ENCODE measurements at regions not wholly inside any gene's neighbourhood (a gene's known extent, or its start where the extent isn't known, plus 50 kb on each side); places are given as distances from the start of the nearest gene placed in this dataset.

DNA sequence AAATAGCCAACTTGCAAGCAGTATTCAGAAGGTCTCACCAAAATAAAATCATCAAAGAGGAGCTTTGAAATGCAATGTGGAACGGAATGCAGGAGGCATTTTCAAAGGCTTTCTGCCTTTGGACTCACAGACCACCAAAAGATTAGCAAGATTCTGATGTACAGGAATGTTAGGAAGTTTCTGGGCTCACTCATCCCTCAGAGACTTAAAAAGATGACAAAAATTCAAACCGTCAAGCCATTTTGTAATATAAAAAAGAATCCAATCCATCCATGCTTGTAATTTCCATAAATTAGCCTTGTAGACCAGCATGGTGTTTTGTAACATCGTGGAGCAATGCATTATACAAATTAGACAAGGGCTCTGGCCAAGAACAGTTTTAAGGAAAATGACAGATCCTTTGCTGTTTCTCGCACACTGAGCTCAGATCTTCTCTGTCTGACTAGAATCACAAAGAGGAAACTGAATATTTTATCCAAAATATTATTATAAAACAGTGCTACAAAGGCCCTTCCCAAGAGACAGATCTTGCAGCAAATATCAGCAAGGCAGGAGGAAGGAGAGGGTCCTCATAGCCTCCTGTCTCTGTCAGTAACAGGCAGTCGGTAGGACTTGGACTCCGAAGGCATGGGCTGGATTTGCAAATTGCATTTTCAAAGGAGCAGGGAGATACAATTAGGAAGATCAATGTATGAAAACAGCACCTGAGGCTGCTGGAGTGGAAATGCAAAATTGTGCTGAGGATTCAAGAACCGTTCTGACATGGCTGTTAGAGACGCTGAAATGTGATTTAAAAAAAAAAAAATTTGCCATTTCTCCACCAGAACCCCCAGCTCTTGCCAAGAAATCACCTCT is 57.4 kb upstream of the NRP1 start:
- Mint-ChIP-seq H3K27me3 (ENCODE audit: insufficient read depth) (peaks cover 4% of the 10 kb centered on the region), H3K36me3 (ENCODE audit: low read depth) (no peaks in the 10 kb centered on the region), H3K9me3 (no peaks in the 10 kb centered on the region), H3K4me3 (no peak overlapping the region), H3K27ac (no peak overlapping the region), H3K4me1 (ENCODE audit: low read depth) (no peaks in the 10 kb centered on the region)
- intact Hi-C loops (cut with micrococcal nuclease): no loop called here
- no peak for DNase-seq (ENCODE audit: low spot score)

DNA sequence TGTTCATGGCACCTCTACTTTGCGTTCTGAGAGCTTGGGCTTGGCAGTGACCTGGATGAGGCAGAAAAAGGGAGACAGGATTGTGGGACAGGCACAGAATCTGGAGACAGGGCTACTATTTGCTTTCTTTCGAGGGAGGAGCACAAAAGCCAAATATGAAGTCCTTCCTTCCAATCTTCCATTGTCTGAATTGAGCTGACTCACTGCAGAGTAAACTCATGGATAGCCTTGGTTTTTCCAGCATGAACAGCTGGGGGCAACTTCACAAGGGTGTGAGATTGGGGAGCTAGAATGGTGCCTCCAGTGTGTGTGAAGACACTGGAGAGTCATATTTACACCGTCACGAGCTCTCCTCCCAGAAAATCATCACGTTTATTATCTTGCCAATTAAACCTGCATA is 55.6 kb upstream of the NRP1 start:
- Mint-ChIP-seq H3K9me3 (no peaks in the 10 kb centered on the region), H3K27me3 (ENCODE audit: insufficient read depth) (peaks cover 4% of the 10 kb centered on the region), H3K36me3 (ENCODE audit: low read depth) (no peaks in the 10 kb centered on the region), H3K4me1 (ENCODE audit: low read depth) (no peaks in the 10 kb centered on the region), H3K4me3 (no peak overlapping the region), H3K27ac (no peak overlapping the region)
- intact Hi-C loops (cut with micrococcal nuclease): no loop called here
- no peak for DNase-seq (ENCODE audit: low spot score)

DNA sequence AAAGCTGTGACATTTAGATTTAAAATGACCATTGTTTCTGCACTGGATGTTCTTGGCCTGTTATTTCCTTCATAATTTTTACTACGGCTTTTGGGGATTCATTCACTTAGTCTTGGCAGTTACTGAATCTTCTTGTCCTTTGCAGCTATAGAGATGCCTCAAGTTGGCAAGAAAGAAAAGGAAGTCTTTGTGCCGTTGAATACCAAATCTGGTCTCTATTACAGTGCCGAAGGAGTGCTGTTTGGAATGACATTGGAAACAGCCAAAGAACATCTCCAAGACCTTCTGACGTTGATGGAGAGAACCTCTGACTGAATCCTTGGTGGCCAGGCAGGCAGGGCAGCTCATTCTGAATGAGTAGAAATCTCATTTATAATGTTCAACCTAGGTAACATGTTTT is 54.3 kb upstream of the NRP1 start:
- Mint-ChIP-seq H3K4me3 (no peak overlapping the region), H3K4me1 (ENCODE audit: low read depth) (no peaks in the 10 kb centered on the region), H3K36me3 (ENCODE audit: low read depth) (no peaks in the 10 kb centered on the region), H3K27ac (no peak overlapping the region), H3K9me3 (no peaks in the 10 kb centered on the region), H3K27me3 (ENCODE audit: insufficient read depth) (peaks cover 4% of the 10 kb centered on the region)
- no peak for DNase-seq (ENCODE audit: low spot score)
- intact Hi-C loops (cut with micrococcal nuclease): no loop called here

DNA sequence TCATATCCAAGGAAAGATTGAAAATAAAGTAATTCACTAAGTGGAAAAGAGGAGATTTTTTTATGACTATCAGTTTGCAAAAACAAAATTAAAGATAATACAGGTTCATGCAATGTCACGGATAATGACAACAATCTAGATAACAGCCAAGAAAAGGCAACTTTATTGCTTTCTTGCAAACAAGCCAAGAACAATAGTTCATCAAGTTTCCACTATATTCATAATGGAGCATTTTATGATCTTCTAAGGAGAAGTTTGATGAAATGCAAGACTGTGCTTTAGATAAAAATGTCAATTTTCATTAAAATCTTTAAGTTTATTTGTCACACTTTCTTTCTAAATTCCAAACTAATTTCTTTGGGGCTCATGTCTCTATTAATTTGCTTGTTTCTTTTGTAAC is 53.9 kb upstream of the NRP1 start:
- peaks cover 4% of the 10 kb centered on the region for H3K27me3 Mint-ChIP-seq (ENCODE audit: insufficient read depth)
- no peaks in the 10 kb centered on the region for H3K36me3 Mint-ChIP-seq (ENCODE audit: low read depth)
- H3K4me3 Mint-ChIP-seq: no peak overlapping the region
- intact Hi-C loops (cut with micrococcal nuclease): no loop called here
- no peaks in the 10 kb centered on the region for H3K9me3 Mint-ChIP-seq
- no peak overlapping the region for H3K27ac Mint-ChIP-seq
- DNase-seq (ENCODE audit: low spot score): no peak
- no peaks in the 10 kb centered on the region for H3K4me1 Mint-ChIP-seq (ENCODE audit: low read depth)

DNA sequence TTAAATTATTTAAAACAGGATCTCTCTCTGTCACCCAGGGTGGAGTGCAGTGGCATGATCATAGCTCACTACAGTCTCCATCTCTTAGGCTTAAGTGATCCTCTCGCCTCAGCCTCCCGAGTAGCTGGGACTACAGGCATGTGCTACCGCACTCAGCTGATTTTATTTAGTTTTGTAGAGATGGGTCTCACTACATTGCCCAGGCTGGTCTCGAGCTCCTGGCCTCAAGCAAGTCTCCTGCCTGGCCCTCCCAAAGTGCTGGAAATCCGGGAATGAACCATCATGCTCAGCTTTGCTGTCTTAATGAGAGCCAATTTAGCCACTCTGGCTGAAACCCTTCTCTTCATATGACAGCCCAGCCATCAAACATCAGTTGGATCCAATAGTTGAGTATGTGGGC is 53.3 kb upstream of the NRP1 start:
- intact Hi-C loops (cut with micrococcal nuclease): no loop called here
- H3K4me1 Mint-ChIP-seq (ENCODE audit: low read depth): no peaks in the 10 kb centered on the region

DNA sequence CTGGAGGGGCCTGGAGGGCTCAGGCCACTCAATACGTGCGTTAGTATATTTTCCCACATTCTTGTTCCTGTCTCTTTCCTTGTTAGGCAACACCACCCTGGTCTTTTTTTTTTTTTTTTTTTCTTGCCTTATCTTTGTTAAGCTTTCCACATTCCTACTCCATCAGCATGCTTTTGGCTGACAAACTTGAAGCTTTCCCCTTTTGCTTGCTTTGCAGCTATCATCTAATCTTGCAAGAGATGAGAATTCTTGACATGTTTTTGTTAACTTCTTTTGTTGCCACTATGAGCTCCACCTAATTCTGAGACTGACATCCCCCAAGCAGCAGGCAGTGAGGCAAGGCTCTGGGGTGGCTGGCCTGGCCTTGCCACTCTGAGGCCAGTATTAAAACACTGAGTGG is 52.5 kb upstream of the NRP1 start:
- intact Hi-C loops (cut with micrococcal nuclease): no loop called here
- Mint-ChIP-seq H3K9me3 (no peaks in the 10 kb centered on the region), H3K36me3 (ENCODE audit: low read depth) (no peaks in the 10 kb centered on the region), H3K4me3 (no peak overlapping the region), H3K4me1 (ENCODE audit: low read depth) (no peaks in the 10 kb centered on the region), H3K27ac (no peak overlapping the region), H3K27me3 (ENCODE audit: insufficient read depth) (peaks cover 9% of the 10 kb centered on the region)
- DNase-seq (ENCODE audit: low spot score): no peak

More for the DNA sequence above, 53.3 kb upstream of the NRP1 start:
- no peak for DNase-seq (ENCODE audit: low spot score)
- Mint-ChIP-seq H3K4me3 (no peak overlapping the region), H3K27ac (no peak overlapping the region), H3K36me3 (ENCODE audit: low read depth) (no peaks in the 10 kb centered on the region), H3K9me3 (no peaks in the 10 kb centered on the region), H3K27me3 (ENCODE audit: insufficient read depth) (peaks cover 4% of the 10 kb centered on the region)

DNA sequence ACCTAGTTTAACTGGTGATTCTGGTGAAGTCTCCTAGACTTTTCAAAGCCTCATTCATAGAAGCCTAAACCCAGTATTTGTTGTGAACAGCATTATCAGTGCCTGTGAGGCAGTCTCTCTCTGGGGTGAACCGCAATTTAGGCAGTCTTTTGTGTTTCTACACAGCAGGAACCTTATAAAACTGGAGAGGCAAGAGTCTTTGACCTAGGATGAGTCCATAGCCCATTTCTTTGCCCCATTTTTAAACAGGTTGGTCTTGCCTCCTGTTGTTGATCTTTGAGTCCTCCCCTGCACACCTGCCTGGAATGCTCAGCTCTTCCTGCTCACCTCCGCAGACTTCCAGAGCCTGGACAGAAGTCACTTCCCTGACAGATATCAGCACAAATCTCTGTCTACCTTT is 51.2 kb upstream of the NRP1 start:
- Mint-ChIP-seq H3K4me3 (no peak overlapping the region), H3K27ac (no peak overlapping the region), H3K36me3 (ENCODE audit: low read depth) (no peaks in the 10 kb centered on the region), H3K4me1 (ENCODE audit: low read depth) (no peaks in the 10 kb centered on the region), H3K27me3 (ENCODE audit: insufficient read depth) (peaks cover 10% of the 10 kb centered on the region), H3K9me3 (no peaks in the 10 kb centered on the region)
- intact Hi-C loops (cut with micrococcal nuclease): no loop called here
- no peak for DNase-seq (ENCODE audit: low spot score)

DNA sequence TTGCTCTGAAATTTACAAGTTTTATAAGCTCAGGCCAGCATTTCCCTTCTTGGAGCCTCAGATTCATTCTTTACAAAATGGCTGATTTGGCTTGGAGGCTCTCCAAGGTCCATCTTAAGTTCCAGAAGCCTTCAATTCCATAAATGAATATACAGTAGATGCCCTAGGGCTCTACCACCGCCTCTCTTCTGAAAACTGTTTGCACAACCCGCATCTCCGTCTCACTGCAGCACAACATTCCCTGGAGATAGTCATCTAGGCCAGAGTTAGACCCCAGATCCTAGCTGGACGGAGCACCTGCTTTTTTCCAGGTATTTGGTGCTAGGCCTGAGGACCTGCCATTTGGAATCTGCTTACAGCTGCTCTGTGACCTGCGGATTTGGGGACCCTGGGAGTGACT is 50.5 kb upstream of the NRP1 start:
- Mint-ChIP-seq H3K27ac (no peak overlapping the region), H3K27me3 (ENCODE audit: insufficient read depth) (peaks cover 9% of the 10 kb centered on the region), H3K9me3 (no peaks in the 10 kb centered on the region), H3K4me1 (ENCODE audit: low read depth) (no peaks in the 10 kb centered on the region), H3K4me3 (no peak overlapping the region), H3K36me3 (ENCODE audit: low read depth) (no peaks in the 10 kb centered on the region)
- intact Hi-C loops (cut with micrococcal nuclease): no loop called here
- DNase-seq (ENCODE audit: low spot score): no peak

Data from activated T-helper 1 cell treated with anti-CD3 and anti-CD28 coated beads, Interleukin-12 subunit alpha, Interleukin-12 subunit beta, Interleukin-2, Interleukin-4 antibody, amounts not matched to agents 30 ng/mL and 10 ng/mL and 1 ng/mL, durations not matched to agents 14 hours and 24 hours and 36 hours (primary cell).